HCT116 (cell line): ENCODE measurements at regions not wholly inside any gene's neighbourhood (a gene's known extent, or its start where the extent isn't known, plus 50 kb on each side); places are given as distances from the start of the nearest gene placed in this dataset.

ENCODE experiments used
- ATAC-seq: fragments of 200-7000 bp; cut with Tn5 transposase; 2 replicates; pipeline ENCODE4 v1.9.1; 2020; ENCODE audit warnings: mild to moderate bottlenecking, moderate library complexity
- BruUV-seq: library from RNA; stranded (reverse); fragments of 400-500 nt; replicated peaks from 2 replicates; lab custom pipeline; 2021; lab: Mats Ljungman, UMichigan
- CTCF ChIA-PET: fragments of 300-600 bp; sonication (Branson Sonifier 250); formaldehyde crosslinking; loops from one replicate; lab custom pipeline; 2021; ENCODE audit warnings: antibody characterized with exemption; lab: Charles Lee
- POLR2A ChIA-PET: fragments of 300-600, 350-600 bp; sonication (Branson Sonifier 250); formaldehyde crosslinking; loops from one replicate; lab custom pipeline; 2021; ENCODE audit warnings: antibody characterized with exemption; lab: Charles Lee
- RAD21 ChIA-PET, 2 experiments: fragments of 300-600 bp; sonication (Branson Sonifier 250); formaldehyde crosslinking; loops; one replicate each; lab custom pipeline; 2023; ENCODE audit warnings: low total read pairs in 2 of 2; ENCODE audit not compliant: uncharacterized antibody in 2 of 2, unreplicated experiment in 2 of 2, low non-redundant PET in 1 of 2; lab: Charles Lee
- DNase-seq: peaks from one replicate; pipeline ENCODE4 v3.0.0-alpha.2; 2010; ENCODE audit warnings: low read depth, low spot score
- H2AFZ ChIP-seq: fragments of 200-600 bp; shearing (Covaris generic), sonication (generic); 2 replicates; pipeline ENCODE4 v1.6.1; 2017; ENCODE audit warnings: low read depth, mixed run types, mixed read lengths, antibody characterized with exemption, low read length; ENCODE audit not compliant: poor library complexity, severe bottlenecking
- H3K27ac ChIP-seq: 2 replicates; pipeline ENCODE4 v1.5.1; 2012; ENCODE audit warnings: low read depth, low read length
- H3K27me3 ChIP-seq: fragments of 200-600 bp; sonication (generic); 2 replicates; pipeline ENCODE4 v1.6.1; 2016; ENCODE audit warnings: mixed run types, low read length, mixed read lengths; ENCODE audit not compliant: insufficient read depth
- H3K36me3 ChIP-seq, 2 experiments: fragments of 200-500 bp in 1 of 2; fragments of 200-600 bp in 1 of 2; sonication (Bioruptor generic) in 1 of 2; sonication (generic) in 1 of 2; 2 replicates each; pipeline versions ENCODE4 v1.5.1 to v1.6.1; 2014 to 2016; ENCODE audit warnings: low read length in 2 of 2, inconsistent platforms in 1 of 2, mixed read lengths in 1 of 2, mixed run types in 1 of 2; ENCODE audit not compliant: insufficient read depth in 2 of 2, control insufficient read depth in 1 of 2
- H3K4me1 ChIP-seq, 2 experiments: fragments of 200-600 bp in 1 of 2; sonication (generic) in 1 of 2; 2 replicates each; pipeline versions ENCODE4 v1.5.1 to v1.6.1; 2012 to 2017; ENCODE audit warnings: low read length in 2 of 2, inconsistent platforms in 1 of 2, mild to moderate bottlenecking in 1 of 2, mixed read lengths in 1 of 2, mixed run types in 1 of 2, moderate library complexity in 1 of 2; ENCODE audit not compliant: insufficient read depth in 2 of 2, control insufficient read depth in 1 of 2
- H3K4me2 ChIP-seq: fragments of 200-600 bp; sonication (generic); 2 replicates; pipeline ENCODE4 v1.6.1; 2017; ENCODE audit warnings: mixed run types, low read length, mixed read lengths
- H3K4me3 ChIP-seq, 2 experiments: fragments of 200-600 bp in 1 of 2; sonication (generic) in 1 of 2; replicated peaks in 1 of 2; 2 replicates each; pipeline ENCODE4 v1.5.1; 2011 to 2016; ENCODE audit warnings: low read length in 2 of 2, control low read depth in 1 of 2, low read depth in 1 of 2, mild to moderate bottlenecking in 1 of 2, mixed read lengths in 1 of 2, mixed run types in 1 of 2
- H3K79me2 ChIP-seq: fragments of 200-600 bp; sonication (generic); 2 replicates; pipeline ENCODE4 v1.6.1; 2017; ENCODE audit warnings: mild to moderate bottlenecking, mixed run types, low read length, moderate library complexity, mixed read lengths; ENCODE audit not compliant: insufficient read depth
- H3K9ac ChIP-seq: fragments of 200-600 bp; sonication (generic); 2 replicates; pipeline ENCODE4 v1.6.1; 2016; ENCODE audit warnings: low read length, mixed read lengths
- H3K9me2 ChIP-seq: fragments of 200-600 bp; sonication (generic), shearing (Covaris generic); 2 replicates; pipeline ENCODE4 v1.6.1; 2017; ENCODE audit warnings: mixed run types, mild to moderate bottlenecking, moderate library complexity; ENCODE audit not compliant: insufficient read depth
- H3K9me3 ChIP-seq, 2 experiments: fragments of 200-500 bp in 1 of 2; fragments of 200-600 bp in 1 of 2; sonication (Bioruptor generic) in 1 of 2; sonication (generic) in 1 of 2; 2 replicates each; pipeline ENCODE4 v1.6.1; 2014 to 2017; ENCODE audit warnings: low read length in 2 of 2, mixed read lengths in 2 of 2, inconsistent platforms in 1 of 2, low read depth in 1 of 2, mild to moderate bottlenecking in 1 of 2, mixed run types in 1 of 2, moderate library complexity in 1 of 2; ENCODE audit not compliant: control insufficient read depth in 1 of 2, insufficient read depth in 1 of 2
- H4K20me1 ChIP-seq: fragments of 200-600 bp; sonication (generic), shearing (Covaris generic); 2 replicates; pipeline ENCODE4 v1.6.1; 2017; ENCODE audit warnings: mixed run types, mild to moderate bottlenecking, moderate library complexity; ENCODE audit not compliant: insufficient read depth
- ATF3 ChIP-seq: IDR thresholded peaks from 2 replicates; pipeline ENCODE4 v1.6.1; 2012
- CBX3 ChIP-seq: IDR thresholded peaks from 2 replicates; pipeline ENCODE4 v1.6.1; 2012; ENCODE audit warnings: low read depth
- CEBPB ChIP-seq: IDR thresholded peaks from 2 replicates; pipeline ENCODE4 v1.6.1; 2012; ENCODE audit warnings: low read depth
- EGR1 ChIP-seq: IDR thresholded peaks from 2 replicates; pipeline ENCODE4 v1.6.1; 2012; ENCODE audit warnings: low read depth
- ELF1 ChIP-seq: IDR thresholded peaks from 2 replicates; pipeline ENCODE4 v1.6.1; 2012; ENCODE audit warnings: low read depth, borderline replicate concordance
- FOSL1 ChIP-seq: IDR thresholded peaks from 2 replicates; pipeline ENCODE4 v1.6.1; 2012; ENCODE audit warnings: low read depth
- JUND ChIP-seq: IDR thresholded peaks from 2 replicates; pipeline ENCODE4 v1.6.1; 2012
- REST ChIP-seq: IDR thresholded peaks from 2 replicates; pipeline ENCODE4 v1.6.1; 2012; ENCODE audit warnings: low read depth
- SIN3A ChIP-seq: IDR thresholded peaks from 2 replicates; pipeline ENCODE4 v1.6.1; 2012; ENCODE audit warnings: low read depth
- SP1 ChIP-seq: IDR thresholded peaks from 2 replicates; pipeline ENCODE4 v1.6.1; 2012; ENCODE audit warnings: low read depth
- TCF7L2 ChIP-seq: IDR thresholded peaks from 2 replicates; pipeline ENCODE4 v1.7.0; 2011; ENCODE audit warnings: borderline replicate concordance, inconsistent platforms; ENCODE audit not compliant: insufficient read depth, insufficient read length; ENCODE audit errors: extremely low read depth
- YY1 ChIP-seq: IDR thresholded peaks from 2 replicates; pipeline ENCODE4 v1.6.1; 2011; ENCODE audit warnings: low read length, low read depth, moderate library complexity, mild to moderate bottlenecking; ENCODE audit not compliant: insufficient replicate concordance; ENCODE audit errors: extremely low read depth
- ZFX ChIP-seq: fragments of 450-650 bp; IDR thresholded peaks from 2 replicates; pipeline ENCODE4 v1.6.1; 2017
- intact Hi-C: fragments of 100-400 bp; cut with micrococcal nuclease; formaldehyde crosslinking; loops from 2 replicates; pipeline ENCODE4 v1.10.0; 2022
- TF ChIP-seq, protein P1 (sequence below), 3 experiments: fragments of 200-600 bp in 1 of 3; sonication (generic) in 1 of 3; IDR thresholded peaks in 2 of 3; conservative IDR thresholded peaks in 1 of 3; 2 replicates each; pipeline ENCODE4 v1.5.1; 2012 to 2017; ENCODE audit warnings: low read depth in 2 of 3, low read length in 2 of 3, antibody characterized with exemption in 1 of 3, borderline replicate concordance in 1 of 3, control low read depth in 1 of 3, mild to moderate bottlenecking in 1 of 3, mixed read lengths in 1 of 3, mixed run types in 1 of 3, moderate library complexity in 1 of 3; ENCODE audit not compliant: insufficient read depth in 1 of 3
- TF ChIP-seq, protein P2 (sequence below): IDR thresholded peaks from 2 replicates; pipeline ENCODE4 v1.6.1; 2011; ENCODE audit warnings: mild to moderate bottlenecking, low read length, moderate library complexity; ENCODE audit not compliant: insufficient replicate concordance; ENCODE audit errors: extremely low read depth

DNA sequence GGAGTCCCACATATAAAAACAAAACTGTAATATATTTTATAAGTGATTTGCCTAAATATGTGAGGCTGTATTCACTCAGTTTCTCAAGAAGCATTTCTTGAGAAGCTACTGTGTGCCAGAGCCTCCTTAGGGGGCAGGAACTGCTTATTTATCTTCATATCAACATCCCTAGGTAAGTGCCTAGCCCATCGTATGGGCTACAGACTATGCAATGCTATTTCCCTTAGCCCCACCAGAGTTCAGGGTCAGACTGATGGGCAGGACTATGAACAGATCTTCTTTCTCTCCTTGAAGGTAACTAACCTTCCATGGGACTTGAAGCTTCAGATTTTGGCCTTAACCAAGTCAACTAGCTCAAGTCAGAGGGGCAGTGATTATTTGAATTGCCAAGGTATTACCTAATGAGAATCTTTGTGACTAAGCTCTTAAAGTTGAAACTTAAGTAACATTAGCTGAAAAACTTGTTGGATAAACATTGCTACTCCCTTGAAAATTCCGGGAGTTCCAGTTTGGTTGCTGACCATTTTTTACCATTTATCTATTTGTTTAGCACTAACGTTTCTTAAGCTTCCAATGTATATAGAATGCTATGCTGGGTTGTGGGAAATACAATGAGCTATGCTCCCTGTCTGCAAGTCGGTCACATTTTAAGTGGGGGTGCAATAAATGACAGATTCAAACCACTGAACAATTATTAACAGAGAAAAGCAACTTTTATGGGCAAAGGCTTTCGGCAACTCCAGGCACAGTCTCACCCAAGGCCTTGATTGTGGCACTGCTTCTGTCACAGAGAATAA lies 85.2 kb downstream of the GPR88 start:
- H3K9ac ChIP-seq = no peak overlapping the region
- H3K4me3 ChIP-seq = no peak overlapping the region
- no peaks in the 10 kb centered on the region for H3K9me2 ChIP-seq
- intact Hi-C loops = no loop called here
- H3K27me3 ChIP-seq = no peaks in the 10 kb centered on the region; the same call in 1 of the 2 replicates
- no peaks in the 10 kb centered on the region for H3K36me3 ChIP-seq
- ChIA-PET POLR2A (no interaction called here), RAD21 (no interaction called here), CTCF (no interaction called here)
- no peaks in the 10 kb centered on the region for H3K79me2 ChIP-seq
- H3K4me1 ChIP-seq = peaks cover 3 to 7% of the 10 kb centered on the region in 2 experiments; a peak in 3 of 4 replicates
- H2AFZ ChIP-seq = no peak overlapping the region
- DNase-seq = no peak
- no peaks in the 10 kb centered on the region for H4K20me1 ChIP-seq
- TF ChIP-seq, protein P1, sequence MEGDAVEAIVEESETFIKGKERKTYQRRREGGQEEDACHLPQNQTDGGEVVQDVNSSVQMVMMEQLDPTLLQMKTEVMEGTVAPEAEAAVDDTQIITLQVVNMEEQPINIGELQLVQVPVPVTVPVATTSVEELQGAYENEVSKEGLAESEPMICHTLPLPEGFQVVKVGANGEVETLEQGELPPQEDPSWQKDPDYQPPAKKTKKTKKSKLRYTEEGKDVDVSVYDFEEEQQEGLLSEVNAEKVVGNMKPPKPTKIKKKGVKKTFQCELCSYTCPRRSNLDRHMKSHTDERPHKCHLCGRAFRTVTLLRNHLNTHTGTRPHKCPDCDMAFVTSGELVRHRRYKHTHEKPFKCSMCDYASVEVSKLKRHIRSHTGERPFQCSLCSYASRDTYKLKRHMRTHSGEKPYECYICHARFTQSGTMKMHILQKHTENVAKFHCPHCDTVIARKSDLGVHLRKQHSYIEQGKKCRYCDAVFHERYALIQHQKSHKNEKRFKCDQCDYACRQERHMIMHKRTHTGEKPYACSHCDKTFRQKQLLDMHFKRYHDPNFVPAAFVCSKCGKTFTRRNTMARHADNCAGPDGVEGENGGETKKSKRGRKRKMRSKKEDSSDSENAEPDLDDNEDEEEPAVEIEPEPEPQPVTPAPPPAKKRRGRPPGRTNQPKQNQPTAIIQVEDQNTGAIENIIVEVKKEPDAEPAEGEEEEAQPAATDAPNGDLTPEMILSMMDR (IDR thresholded peaks at IDR 0.05 in 2 of 3, conservative IDR thresholded peaks at IDR 0.05 in 1 of 3; ENCODE audit: borderline replicate concordance in 1 of 3, insufficient read depth in 1 of 3, low read depth in 2 of 3, low read length in 2 of 3) = no peak
- TF ChIP-seq ATF3 = no peak
- TF ChIP-seq FOSL1 = no peak
- TF ChIP-seq ZFX = no peak
- no peak for TF ChIP-seq EGR1
- no peak for TF ChIP-seq JUND
- no peak for TF ChIP-seq REST
- TF ChIP-seq ELF1 = no peak
- TF ChIP-seq CBX3 = no peak
- no peak for TF ChIP-seq CEBPB
- TF ChIP-seq SIN3A = no peak
- TF ChIP-seq, protein P2, sequence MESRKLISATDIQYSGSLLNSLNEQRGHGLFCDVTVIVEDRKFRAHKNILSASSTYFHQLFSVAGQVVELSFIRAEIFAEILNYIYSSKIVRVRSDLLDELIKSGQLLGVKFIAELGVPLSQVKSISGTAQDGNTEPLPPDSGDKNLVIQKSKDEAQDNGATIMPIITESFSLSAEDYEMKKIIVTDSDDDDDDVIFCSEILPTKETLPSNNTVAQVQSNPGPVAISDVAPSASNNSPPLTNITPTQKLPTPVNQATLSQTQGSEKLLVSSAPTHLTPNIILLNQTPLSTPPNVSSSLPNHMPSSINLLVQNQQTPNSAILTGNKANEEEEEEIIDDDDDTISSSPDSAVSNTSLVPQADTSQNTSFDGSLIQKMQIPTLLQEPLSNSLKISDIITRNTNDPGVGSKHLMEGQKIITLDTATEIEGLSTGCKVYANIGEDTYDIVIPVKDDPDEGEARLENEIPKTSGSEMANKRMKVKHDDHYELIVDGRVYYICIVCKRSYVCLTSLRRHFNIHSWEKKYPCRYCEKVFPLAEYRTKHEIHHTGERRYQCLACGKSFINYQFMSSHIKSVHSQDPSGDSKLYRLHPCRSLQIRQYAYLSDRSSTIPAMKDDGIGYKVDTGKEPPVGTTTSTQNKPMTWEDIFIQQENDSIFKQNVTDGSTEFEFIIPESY = no peak
- no peak for TF ChIP-seq TCF7L2
- TF ChIP-seq YY1 = no peak
- no peak for TF ChIP-seq SP1
- BruUV-seq = no TSS peak
- H3K4me2 ChIP-seq = no peak overlapping the region
- H3K9me3 ChIP-seq = no peaks in the 10 kb centered on the region
- ATAC-seq = no peak
- no peak overlapping the region for H3K27ac ChIP-seq
